HEK293T (cell line): ENCODE measurements at regions not wholly inside any gene's neighbourhood (a gene's known extent, or its start where the extent isn't known, plus 50 kb on each side); places are given as distances from the start of the nearest gene placed in this dataset.

Source experiments
- BHLHE40 ChIP-seq: fragments of 450-650 bp; IDR thresholded peaks from 2 replicates; pipeline ENCODE4 v1.6.1; 2016; ENCODE audit warnings: mild to moderate bottlenecking, moderate library complexity, borderline replicate concordance
- ELF4 ChIP-seq: fragments of 450-650 bp; IDR thresholded peaks from 2 replicates; pipeline ENCODE4 v1.6.1; 2017; ENCODE audit warnings: antibody characterized with exemption
- FOXA1 ChIP-seq: fragments of 450-650 bp; IDR thresholded peaks from 2 replicates; pipeline ENCODE4 v1.6.1; 2016; ENCODE audit warnings: mild to moderate bottlenecking
- FOXK2 ChIP-seq: fragments of 450-650 bp; IDR thresholded peaks from 2 replicates; pipeline ENCODE4 v1.6.1; 2016; ENCODE audit warnings: mild to moderate bottlenecking
- HDGF ChIP-seq: fragments of 450-650 bp; IDR thresholded peaks from 2 replicates; pipeline ENCODE4 v1.6.1; 2017; ENCODE audit warnings: antibody characterized with exemption, borderline replicate concordance
- L3MBTL2 ChIP-seq: fragments of 450-650 bp; conservative IDR thresholded peaks from 2 replicates; pipeline ENCODE4 v1.6.1; 2016; ENCODE audit warnings: mild to moderate bottlenecking
- LEF1 ChIP-seq: fragments of 450-650 bp; IDR thresholded peaks from 2 replicates; pipeline ENCODE4 v1.6.1; 2017; ENCODE audit warnings: mild to moderate bottlenecking, borderline replicate concordance
- NFRKB ChIP-seq: fragments of 450-650 bp; IDR thresholded peaks from 2 replicates; pipeline ENCODE4 v1.6.1; 2016; ENCODE audit warnings: mild to moderate bottlenecking, moderate library complexity
- PKNOX1 ChIP-seq: fragments of 450-650 bp; IDR thresholded peaks from 2 replicates; pipeline ENCODE4 v1.6.1; 2016
- SP1 ChIP-seq: fragments of 450-650 bp; IDR thresholded peaks from 2 replicates; pipeline ENCODE4 v1.6.1; 2017
- ZNF384 ChIP-seq: fragments of 450-650 bp; IDR thresholded peaks from 2 replicates; pipeline ENCODE4 v1.6.1; 2016

DNA sequence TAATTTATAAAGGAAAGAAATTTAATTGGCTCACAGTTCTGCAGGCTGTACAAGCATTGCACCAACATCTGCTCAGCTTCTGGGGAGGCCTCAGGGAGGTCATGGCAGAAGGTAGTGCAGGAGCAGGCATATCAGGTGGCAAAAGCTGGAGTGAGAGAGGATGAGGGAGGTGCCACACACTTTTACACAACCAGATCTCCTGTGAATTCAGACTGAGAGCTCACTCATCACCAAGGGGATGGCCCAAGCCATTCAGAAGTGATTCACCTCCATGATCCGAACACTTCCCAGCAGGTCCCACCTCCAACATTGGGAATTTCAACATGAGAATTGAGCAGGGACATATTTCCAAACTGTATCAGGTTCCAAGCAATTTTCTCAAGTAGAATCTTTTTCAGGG lies 84.7 kb upstream of the BRINP1 start:
- TF ChIP-seq HDGF = no peak
- TF ChIP-seq ELF4 = no peak
- no peak for TF ChIP-seq BHLHE40
- no peak for TF ChIP-seq SP1
- TF ChIP-seq LEF1 = no peak
- TF ChIP-seq FOXA1 = no peak
- TF ChIP-seq PKNOX1 = no peak
- no peak for TF ChIP-seq FOXK2
- no peak for TF ChIP-seq NFRKB
- no peak for TF ChIP-seq L3MBTL2
- no peak for TF ChIP-seq ZNF384
